22Rv1 (cell line): ENCODE measurements at regions not wholly inside any gene's neighbourhood (a gene's known extent, or its start where the extent isn't known, plus 50 kb on each side); places are given as distances from the start of the nearest gene placed in this dataset.

Experiments
- H3K27ac ChIP-seq: fragments of 450-650 bp; 2 replicates; pipeline ENCODE4 v1.5.1; 2017
- ZFX ChIP-seq: fragments of 450-650 bp; IDR thresholded peaks from 2 replicates; pipeline ENCODE4 v1.6.1; 2017; ENCODE audit warnings: antibody characterized with exemption, borderline replicate concordance
- TF ChIP-seq, protein P1 (sequence below): fragments of 450-650 bp; IDR thresholded peaks from 2 replicates; pipeline ENCODE4 v1.5.1; 2017; ENCODE audit warnings: mild to moderate bottlenecking

- TF ChIP-seq, protein P1, sequence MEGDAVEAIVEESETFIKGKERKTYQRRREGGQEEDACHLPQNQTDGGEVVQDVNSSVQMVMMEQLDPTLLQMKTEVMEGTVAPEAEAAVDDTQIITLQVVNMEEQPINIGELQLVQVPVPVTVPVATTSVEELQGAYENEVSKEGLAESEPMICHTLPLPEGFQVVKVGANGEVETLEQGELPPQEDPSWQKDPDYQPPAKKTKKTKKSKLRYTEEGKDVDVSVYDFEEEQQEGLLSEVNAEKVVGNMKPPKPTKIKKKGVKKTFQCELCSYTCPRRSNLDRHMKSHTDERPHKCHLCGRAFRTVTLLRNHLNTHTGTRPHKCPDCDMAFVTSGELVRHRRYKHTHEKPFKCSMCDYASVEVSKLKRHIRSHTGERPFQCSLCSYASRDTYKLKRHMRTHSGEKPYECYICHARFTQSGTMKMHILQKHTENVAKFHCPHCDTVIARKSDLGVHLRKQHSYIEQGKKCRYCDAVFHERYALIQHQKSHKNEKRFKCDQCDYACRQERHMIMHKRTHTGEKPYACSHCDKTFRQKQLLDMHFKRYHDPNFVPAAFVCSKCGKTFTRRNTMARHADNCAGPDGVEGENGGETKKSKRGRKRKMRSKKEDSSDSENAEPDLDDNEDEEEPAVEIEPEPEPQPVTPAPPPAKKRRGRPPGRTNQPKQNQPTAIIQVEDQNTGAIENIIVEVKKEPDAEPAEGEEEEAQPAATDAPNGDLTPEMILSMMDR: no peak
- TF ChIP-seq ZFX: no peak
- no peak overlapping the region for H3K27ac ChIP-seq
Measured at GRCh38 chr1:112263453-112263852, 132.6 kb upstream of the CTTNBP2NL start.

DNA sequence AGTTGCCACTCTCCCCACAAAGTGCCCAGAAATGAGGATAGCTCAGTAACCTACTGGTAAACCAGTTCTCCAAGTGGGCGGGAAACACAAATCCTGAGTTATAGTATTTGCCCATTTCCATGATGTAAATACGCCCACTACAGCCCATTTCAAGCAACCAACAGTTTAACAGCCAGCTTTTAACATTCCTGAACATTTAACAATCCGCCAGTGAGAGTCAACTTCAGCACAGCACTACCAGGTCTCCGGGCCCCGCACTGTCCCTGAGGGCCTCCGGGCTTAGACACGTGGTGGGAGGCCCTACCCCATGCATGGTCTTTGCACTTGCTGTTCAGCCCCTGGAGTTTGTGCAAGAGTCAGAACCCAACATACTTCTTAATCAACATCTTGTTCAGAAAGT, 132.0 kb upstream of the CTTNBP2NL start:
- TF ChIP-seq, protein P1: no peak
- no peak for TF ChIP-seq ZFX
- H3K27ac ChIP-seq: no peak overlapping the region

DNA sequence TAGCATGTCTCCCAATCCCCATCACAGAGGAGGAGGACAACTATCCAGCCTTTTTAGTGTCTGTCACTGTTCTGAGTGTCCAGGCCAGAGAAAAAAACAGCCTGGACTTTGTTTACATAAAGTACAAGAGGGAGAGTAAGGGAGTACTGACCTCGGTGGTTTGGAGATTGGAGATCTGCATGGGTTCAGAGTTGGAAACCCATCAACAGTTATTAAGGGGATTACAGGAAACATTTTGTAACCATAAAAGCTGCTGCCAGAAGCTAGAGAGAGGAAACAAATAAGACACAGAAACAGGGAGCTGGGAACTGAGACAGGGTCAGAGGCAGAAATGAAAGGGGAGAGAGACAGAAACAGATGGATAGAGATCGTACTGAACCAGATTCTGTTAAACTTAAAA, 131.5 kb upstream of the CTTNBP2NL start:
- no peak overlapping the region for H3K27ac ChIP-seq
- TF ChIP-seq, protein P1: no peak

- TF ChIP-seq ZFX: no peak
- TF ChIP-seq, protein P1: no peak
- no peak overlapping the region for H3K27ac ChIP-seq
Measured at GRCh38 chr1:112265931-112266330, 130.1 kb upstream of the CTTNBP2NL start.

DNA sequence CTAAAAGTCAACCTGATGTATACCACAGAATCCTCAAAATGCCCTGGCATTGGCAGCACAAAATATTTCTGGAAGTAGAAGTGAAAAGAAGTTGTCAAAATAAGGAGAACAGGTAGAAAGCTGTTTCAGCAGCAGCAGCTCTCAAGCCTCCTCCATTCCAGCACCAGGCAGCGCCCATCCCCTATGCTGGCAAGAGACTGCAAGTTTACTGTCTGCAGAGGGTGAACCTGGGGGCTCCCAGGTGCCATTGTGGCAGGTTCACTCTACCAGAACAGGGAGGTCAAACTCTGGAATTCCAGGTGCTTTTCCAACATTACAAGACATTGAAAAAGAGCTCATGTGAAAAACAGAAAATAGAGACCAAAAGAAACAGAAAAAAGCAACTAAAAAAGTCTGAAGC, 128.8 kb upstream of the CTTNBP2NL start:
- TF ChIP-seq ZFX: no peak
- TF ChIP-seq, protein P1: no peak
- H3K27ac ChIP-seq: no peak overlapping the region

DNA sequence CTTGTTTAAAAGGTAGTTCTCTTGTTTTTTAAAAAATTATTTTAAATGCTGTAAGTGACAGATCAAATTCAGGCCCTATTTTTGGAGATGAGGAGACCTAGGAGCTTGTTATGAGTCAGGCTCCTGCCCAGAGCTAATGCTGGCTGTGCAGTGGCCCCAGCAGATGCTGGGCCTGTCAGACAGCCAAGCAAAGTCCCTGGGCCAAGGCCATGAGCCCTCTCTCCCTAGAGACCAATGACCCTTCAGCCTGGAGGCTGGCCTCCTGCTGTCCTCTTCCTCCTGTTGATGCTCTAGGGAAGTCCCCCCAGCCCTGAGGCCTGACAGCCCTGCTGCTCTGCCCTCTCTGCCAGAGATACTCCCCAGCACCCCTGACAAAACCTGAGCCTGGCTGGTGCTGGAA, 128.1 kb upstream of the CTTNBP2NL start:
- TF ChIP-seq, protein P1: no peak
- no peak for TF ChIP-seq ZFX
- no peak overlapping the region for H3K27ac ChIP-seq

DNA sequence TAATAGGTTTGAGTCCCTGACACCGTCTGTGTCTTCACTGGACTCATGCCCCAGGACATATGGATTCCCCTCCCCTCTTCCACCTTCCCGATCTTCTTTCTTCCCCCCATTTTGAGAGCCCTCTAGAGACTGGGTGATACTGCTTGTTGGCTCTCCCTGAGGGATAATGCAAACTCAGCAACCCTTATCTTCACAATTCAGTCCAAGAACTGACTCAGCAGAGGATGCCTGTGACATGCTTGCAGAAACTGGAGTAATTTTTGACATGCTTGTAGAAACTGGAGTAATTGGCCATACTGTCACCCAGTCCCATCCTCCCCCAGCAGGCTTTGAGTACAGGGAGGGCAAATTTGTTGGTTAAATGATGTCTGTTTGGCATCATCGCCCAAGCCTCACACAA, 127.6 kb upstream of the CTTNBP2NL start:
- H3K27ac ChIP-seq: no peak overlapping the region
- no peak for TF ChIP-seq ZFX
- TF ChIP-seq, protein P1: no peak
